AG10803 (cell line): ENCODE measurements at regions not wholly inside any gene's neighbourhood (a gene's known extent, or its start where the extent isn't known, plus 50 kb on each side); places are given as distances from the start of the nearest gene placed in this dataset.

Experiments
- DNase-seq: peaks from one replicate; pipeline ENCODE4 v3.0.0; 2010; ENCODE audit warnings: low read depth
- H3K4me3 ChIP-seq: 2 replicates; pipeline ENCODE4 v1.5.1; 2011; ENCODE audit warnings: mild to moderate bottlenecking, low read length, control low read depth
- TF ChIP-seq, protein P1 (sequence below): conservative IDR thresholded peaks from 2 replicates; pipeline ENCODE4 v1.5.1; 2011; ENCODE audit warnings: mild to moderate bottlenecking, low read length, control low read depth, inconsistent platforms

GRCh38 chr1:55474168-55474786 is 259.1 kb upstream of the USP24 start:
- TF ChIP-seq, protein P1, sequence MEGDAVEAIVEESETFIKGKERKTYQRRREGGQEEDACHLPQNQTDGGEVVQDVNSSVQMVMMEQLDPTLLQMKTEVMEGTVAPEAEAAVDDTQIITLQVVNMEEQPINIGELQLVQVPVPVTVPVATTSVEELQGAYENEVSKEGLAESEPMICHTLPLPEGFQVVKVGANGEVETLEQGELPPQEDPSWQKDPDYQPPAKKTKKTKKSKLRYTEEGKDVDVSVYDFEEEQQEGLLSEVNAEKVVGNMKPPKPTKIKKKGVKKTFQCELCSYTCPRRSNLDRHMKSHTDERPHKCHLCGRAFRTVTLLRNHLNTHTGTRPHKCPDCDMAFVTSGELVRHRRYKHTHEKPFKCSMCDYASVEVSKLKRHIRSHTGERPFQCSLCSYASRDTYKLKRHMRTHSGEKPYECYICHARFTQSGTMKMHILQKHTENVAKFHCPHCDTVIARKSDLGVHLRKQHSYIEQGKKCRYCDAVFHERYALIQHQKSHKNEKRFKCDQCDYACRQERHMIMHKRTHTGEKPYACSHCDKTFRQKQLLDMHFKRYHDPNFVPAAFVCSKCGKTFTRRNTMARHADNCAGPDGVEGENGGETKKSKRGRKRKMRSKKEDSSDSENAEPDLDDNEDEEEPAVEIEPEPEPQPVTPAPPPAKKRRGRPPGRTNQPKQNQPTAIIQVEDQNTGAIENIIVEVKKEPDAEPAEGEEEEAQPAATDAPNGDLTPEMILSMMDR = no peak
- H3K4me3 ChIP-seq = no peak overlapping the region
- DNase-seq = peak; percentile 79

GRCh38 chr1:55473661-55474060 is 258.5 kb upstream of the USP24 start:
- no peak overlapping the region for H3K4me3 ChIP-seq
- no peak for DNase-seq
- TF ChIP-seq, protein P1 = no peak

DNA sequence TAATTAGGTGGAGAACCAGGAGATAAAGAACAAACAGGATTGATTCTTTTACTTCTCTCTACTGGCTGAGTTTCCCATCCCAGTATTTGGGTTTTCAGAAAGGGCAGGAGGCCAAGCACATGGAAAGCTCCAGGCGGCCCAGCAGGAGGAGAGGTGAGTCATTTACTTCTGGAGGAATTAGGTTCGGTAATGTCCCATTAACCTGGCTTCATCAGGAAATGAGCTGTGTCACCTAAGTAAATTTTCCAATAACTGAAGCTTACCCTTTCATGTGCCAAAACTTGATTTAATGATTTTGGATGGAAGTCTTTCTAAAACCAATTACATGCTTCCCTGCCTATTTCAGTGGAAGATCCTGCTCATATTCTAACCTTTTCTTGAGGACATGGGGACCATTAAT is 257.6 kb upstream of the USP24 start:
- TF ChIP-seq, protein P1 = 0 out of 2 replicates have a peak, but pooled peaks have one; percentile 5
- peak; percentile 45 for DNase-seq
- H3K4me3 ChIP-seq = no peak overlapping the region

GRCh38 chr1:55472115-55472514 is 257.0 kb upstream of the USP24 start:
- H3K4me3 ChIP-seq = no peak overlapping the region
- no peak for DNase-seq
- TF ChIP-seq, protein P1 = no peak

DNA sequence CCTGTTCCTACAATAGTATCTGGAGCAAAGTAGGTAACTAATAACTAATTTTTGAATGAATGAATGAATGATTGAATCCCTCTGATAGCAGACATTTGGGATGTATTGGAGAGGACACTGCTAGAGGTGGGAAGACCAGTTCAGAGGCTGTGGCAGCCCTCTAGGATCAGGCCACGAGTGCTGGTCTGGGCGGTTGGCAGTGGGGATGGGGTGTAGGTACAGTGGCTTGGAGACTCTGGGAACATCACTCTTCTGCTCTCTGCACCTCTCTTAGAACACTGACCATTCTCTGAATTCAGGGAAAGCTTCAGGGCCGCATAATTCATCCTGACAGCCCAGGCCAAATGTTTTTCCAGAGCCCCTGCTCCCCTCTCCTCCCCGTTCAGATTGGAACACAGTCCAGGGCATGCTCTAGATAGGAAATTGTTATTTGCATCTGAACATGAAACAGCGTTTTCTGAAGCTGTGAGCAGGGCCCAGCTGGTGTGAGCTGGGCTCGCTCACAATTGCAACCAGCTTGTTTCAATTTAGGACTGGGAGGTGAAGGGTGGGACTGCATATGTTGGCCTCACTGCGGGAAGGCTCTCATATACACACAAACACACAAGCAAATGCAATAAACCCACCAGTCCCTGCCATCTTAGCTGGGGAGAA is 253.1 kb upstream of the USP24 start:
- no peak overlapping the region for H3K4me3 ChIP-seq
- DNase-seq = peak; percentile 61
- TF ChIP-seq, protein P1 = no peak

DNA sequence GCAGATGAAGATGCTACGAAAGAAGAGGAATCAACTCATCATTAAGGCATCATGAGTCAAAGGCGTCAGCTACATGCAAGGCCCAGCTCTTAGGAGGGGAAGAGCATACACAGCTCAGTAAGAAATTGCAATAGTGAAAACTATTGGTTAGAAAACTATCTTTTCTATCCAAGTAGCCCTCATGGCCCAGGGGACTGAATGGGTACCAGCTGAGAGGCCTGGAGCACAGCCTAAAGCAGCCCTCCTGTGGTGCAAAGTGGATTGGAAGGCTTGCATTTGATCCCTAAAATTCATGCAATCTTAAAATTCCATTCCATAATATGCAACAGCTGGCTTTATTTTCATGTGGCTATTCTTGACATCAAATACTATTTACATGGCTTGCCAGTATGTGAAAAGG is 251.8 kb upstream of the USP24 start:
- TF ChIP-seq, protein P1 = peak; percentile 47
- no peak overlapping the region for H3K4me3 ChIP-seq
- peak; percentile 83 for DNase-seq

- TF ChIP-seq, protein P1 = no peak
- no peak overlapping the region for H3K4me3 ChIP-seq
- DNase-seq = peak; percentile 91
These were observed 251.2 kb upstream of the USP24 start for GRCh38 chr1:55466373-55466772.
